ENCODE measurements at regions not wholly inside any gene's neighbourhood (a gene's known extent, or its start where the extent isn't known, plus 50 kb on each side); places are given as distances from the start of the nearest gene placed in this dataset.

GRCh38 chr7:40959955-40960354 is 742.9 kb downstream of the INHBA start:
- no peak overlapping the region for H3K27ac ChIP-seq
- intact Hi-C loops (cut with DNase I), result no loop called here
- no peaks in the 10 kb centered on the region for H3K9me3 ChIP-seq (replicated peaks in 1 of 3)
- TF ChIP-seq POLR2A (IDR thresholded peaks at IDR 0.05), result no peak
- no peak for TF ChIP-seq CTCF (IDR thresholded peaks at IDR 0.05)
- H3K4me3 ChIP-seq, result no peak overlapping the region
- DNase-seq, result no peak
- no peaks in the 10 kb centered on the region for H3K27me3 ChIP-seq
- WGBS, 4 donors, result 73 to 100% (median 89%) methylated on average over 1 of the region's 1 CpG
- H3K4me1 ChIP-seq (replicated peaks in 1 of 2), result no peaks in the 10 kb centered on the region
- H3K36me3 ChIP-seq (replicated peaks in 1 of 2), result no peaks in the 10 kb centered on the region

- H3K4me3 ChIP-seq, result no peak overlapping the region
- H3K27ac ChIP-seq, result no peak overlapping the region
- WGBS, 4 donors, result 86 to 88% (median 88%) methylated on average over 4 to 5 of the region's 5 CpGs
- TF ChIP-seq CTCF (IDR thresholded peaks at IDR 0.05), result no peak
- no peaks in the 10 kb centered on the region for H3K27me3 ChIP-seq
- no peaks in the 10 kb centered on the region for H3K36me3 ChIP-seq (replicated peaks in 1 of 2)
- no peaks in the 10 kb centered on the region for H3K4me1 ChIP-seq (replicated peaks in 1 of 2)
- intact Hi-C loops (cut with DNase I), result no loop called here
- peaks cover 0 to 5% (median 0%) of the 10 kb centered on the region in 3 donors for H3K9me3 ChIP-seq (replicated peaks in 1 of 3)
- DNase-seq, result no peak
Observed at GRCh38 chr7:40948239-40948638, 754.7 kb downstream of the INHBA start.

GRCh38 chr7:40947566-40947965 is 755.3 kb downstream of the INHBA start:
- H3K4me3 ChIP-seq, result no peak overlapping the region
- H3K9me3 ChIP-seq (replicated peaks in 1 of 3), result peaks cover 0 to 5% (median 0%) of the 10 kb centered on the region in 3 donors
- intact Hi-C loops (cut with DNase I), result no loop called here
- H3K4me1 ChIP-seq (replicated peaks in 1 of 2), result no peaks in the 10 kb centered on the region
- TF ChIP-seq POLR2A (IDR thresholded peaks at IDR 0.05), result no peak
- TF ChIP-seq CTCF (IDR thresholded peaks at IDR 0.05), result no peak
- no peak overlapping the region for H3K27ac ChIP-seq
- no peaks in the 10 kb centered on the region for H3K27me3 ChIP-seq
- no peak for DNase-seq
- H3K36me3 ChIP-seq (replicated peaks in 1 of 2), result no peaks in the 10 kb centered on the region

GRCh38 chr7:40946549-40946948 is 756.3 kb downstream of the INHBA start:
- TF ChIP-seq POLR2A (IDR thresholded peaks at IDR 0.05), result no peak
- no peak for TF ChIP-seq CTCF (IDR thresholded peaks at IDR 0.05)
- 80 to 88% (median 82%) methylated on average over 1 of the region's 1 CpG for WGBS, 4 donors
- intact Hi-C loops (cut with DNase I), result no loop called here

More at GRCh38 chr7:40946549-40946948, 756.3 kb downstream of the INHBA start:
- H3K27ac ChIP-seq, result no peak overlapping the region
- peaks cover 0 to 9% (median 0%) of the 10 kb centered on the region in 3 donors for H3K9me3 ChIP-seq (replicated peaks in 1 of 3)
- no peaks in the 10 kb centered on the region for H3K27me3 ChIP-seq
- no peaks in the 10 kb centered on the region for H3K4me1 ChIP-seq (replicated peaks in 1 of 2)
- H3K4me3 ChIP-seq, result no peak overlapping the region
- no peaks in the 10 kb centered on the region for H3K36me3 ChIP-seq (replicated peaks in 1 of 2)
- DNase-seq, result no peak
